GM23338 (cell line): ENCODE measurements at regions not wholly inside any gene's neighbourhood (a gene's known extent, or its start where the extent isn't known, plus 50 kb on each side); places are given as distances from the start of the nearest gene placed in this dataset.

Experiments
- ATAC-seq: fragments of 200-7000 bp; cut with Tn5 transposase; 3 replicates; pipeline ENCODE4 v1.9.1; 2020
- DNase-seq: peaks from one replicate; pipeline ENCODE4 v3.0.0-alpha.2; 2015; ENCODE audit warnings: low spot score
- H2AFZ ChIP-seq: fragments of 200-600 bp; sonication (generic); 2 replicates; pipeline ENCODE4 v1.8.0; 2016; ENCODE audit warnings: antibody characterized with exemption, mild to moderate bottlenecking, moderate library complexity
- H3F3A ChIP-seq: fragments of 200-600 bp; sonication (generic); replicated peaks from 2 replicates; pipeline ENCODE4 v1.8.0; 2017; ENCODE audit warnings: antibody characterized with exemption, mixed run types, low read depth
- H3K27ac ChIP-seq: fragments of 200-600 bp; sonication (generic); 2 replicates; pipeline ENCODE4 v1.6.1; 2016; ENCODE audit warnings: low read depth
- H3K27me3 ChIP-seq: fragments of 200-600 bp; sonication (generic); 2 replicates; pipeline ENCODE4 v1.8.0; 2016; ENCODE audit warnings: mild to moderate bottlenecking, mixed run types, moderate library complexity; ENCODE audit not compliant: insufficient read depth
- H3K36me3 ChIP-seq: fragments of 200-600 bp; sonication (generic); 2 replicates; pipeline ENCODE4 v1.8.0; 2016; ENCODE audit warnings: mild to moderate bottlenecking; ENCODE audit not compliant: insufficient read depth
- H3K4me1 ChIP-seq: fragments of 200-600 bp; sonication (generic); 2 replicates; pipeline ENCODE4 v1.8.0; 2016; ENCODE audit warnings: mild to moderate bottlenecking, moderate library complexity; ENCODE audit not compliant: insufficient read depth
- H3K4me2 ChIP-seq: fragments of 200-600 bp; sonication (generic); 2 replicates; pipeline ENCODE4 v1.7.1; 2017; ENCODE audit warnings: mixed run types
- H3K4me3 ChIP-seq: fragments of 200-600 bp; sonication (generic); 2 replicates; pipeline ENCODE4 v1.6.1; 2016; ENCODE audit warnings: mixed run types
- H3K79me2 ChIP-seq: fragments of 200-600 bp; sonication (generic); replicated peaks from 2 replicates; pipeline ENCODE4 v1.8.0; 2017; ENCODE audit warnings: mild to moderate bottlenecking; ENCODE audit not compliant: insufficient read depth
- H3K9me2 ChIP-seq: fragments of 200-600 bp; sonication (generic); 2 replicates; pipeline ENCODE4 v1.8.0; 2017; ENCODE audit not compliant: insufficient read depth
- H4K20me1 ChIP-seq: fragments of 200-600 bp; sonication (generic); replicated peaks from 2 replicates; pipeline ENCODE4 v1.8.0; 2017; ENCODE audit warnings: mild to moderate bottlenecking; ENCODE audit not compliant: insufficient read depth
- H3K27ac Mint-ChIP-seq: 2 replicates; pipeline ENCODE4 v1.8.0; 2020; ENCODE audit warnings: inconsistent platforms, mild to moderate bottlenecking, moderate library complexity, mixed read lengths
- H3K27me3 Mint-ChIP-seq: 3 replicates; pipeline ENCODE4 v1.8.0; 2022; ENCODE audit warnings: low read depth, mild to moderate bottlenecking, moderate library complexity, mixed read lengths, inconsistent platforms; ENCODE audit not compliant: insufficient read depth, poor library complexity
- H3K36me3 Mint-ChIP-seq: 3 replicates; pipeline ENCODE4 v1.8.0; 2021; ENCODE audit warnings: low read depth, mild to moderate bottlenecking, inconsistent platforms, moderate library complexity, mixed read lengths
- H3K4me1 Mint-ChIP-seq: 3 replicates; pipeline ENCODE4 v1.8.0; 2020; ENCODE audit warnings: mild to moderate bottlenecking, inconsistent platforms, mixed read lengths
- H3K4me3 Mint-ChIP-seq: 3 replicates; pipeline ENCODE4 v1.8.0; 2021; ENCODE audit warnings: moderate library complexity, mild to moderate bottlenecking, inconsistent platforms, mixed read lengths
- H3K9me3 Mint-ChIP-seq: 3 replicates; pipeline ENCODE4 v1.8.0; 2020; ENCODE audit warnings: moderate library complexity, mild to moderate bottlenecking, inconsistent platforms, mixed read lengths
- CTCF ChIP-seq, 2 experiments: fragments of 200-600 bp in 1 of 2; sonication (generic) in 1 of 2; conservative IDR thresholded peaks; 2 replicates each; pipeline versions ENCODE4 v1.5.1 to v1.6.1; 2016 to 2017; ENCODE audit warnings: antibody characterized with exemption in 2 of 2, low read depth in 2 of 2, mild to moderate bottlenecking in 2 of 2, moderate library complexity in 1 of 2
- ETS1 ChIP-seq: IDR thresholded peaks from 2 replicates; pipeline ENCODE4 v1.6.1; 2016; ENCODE audit warnings: antibody characterized with exemption
- EZH2phosphoT487 ChIP-seq: fragments of 200-600 bp; sonication (generic); IDR thresholded peaks from one replicate; pipeline ENCODE4 v1.8.1; 2018; ENCODE audit warnings: antibody characterized with exemption; ENCODE audit not compliant: unreplicated experiment
- JUNB ChIP-seq: IDR thresholded peaks from one replicate; pipeline ENCODE4 v1.6.1; 2016; ENCODE audit warnings: antibody characterized with exemption; ENCODE audit not compliant: unreplicated experiment
- NANOG ChIP-seq: IDR thresholded peaks from 2 replicates; pipeline ENCODE4 v1.6.1; 2016; ENCODE audit warnings: antibody characterized with exemption, borderline replicate concordance
- POLR2AphosphoS5 ChIP-seq: IDR thresholded peaks from 2 replicates; pipeline ENCODE4 v1.6.1; 2016; ENCODE audit warnings: antibody characterized with exemption, low read depth
- ZNF331 ChIP-seq: fragments of 250-450 bp; sonication (Bioruptor Pico); IDR thresholded peaks from 2 replicates; pipeline ENCODE4 v1.5.0; 2020; ENCODE audit warnings: low read depth, mild to moderate bottlenecking, moderate library complexity
- ZNF462 ChIP-seq: fragments of 250-450 bp; sonication (Bioruptor Pico); IDR thresholded peaks from 2 replicates; pipeline ENCODE4 v1.5.0; 2020; ENCODE audit warnings: mild to moderate bottlenecking, moderate library complexity

DNA sequence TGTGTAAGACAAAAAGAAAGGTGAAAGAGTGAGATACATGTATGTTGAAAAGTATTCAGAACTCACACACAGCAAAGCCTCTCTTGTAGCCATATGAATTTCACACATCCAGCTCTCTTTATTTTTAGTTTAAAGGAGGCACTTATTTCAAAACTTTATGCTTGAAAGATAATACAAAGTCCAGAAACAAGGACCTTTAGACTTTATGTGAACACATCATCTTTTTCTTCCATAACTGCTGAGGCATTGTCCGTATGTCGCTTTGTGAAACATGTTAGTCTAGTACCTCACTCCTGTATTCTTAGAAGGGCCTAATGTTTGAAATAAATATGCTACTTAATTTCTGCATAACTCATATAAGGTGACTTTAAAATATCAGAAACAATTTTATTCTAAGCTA is 763.4 kb downstream of the GBE1 start (continued):
- TF ChIP-seq ZNF462 (no peak), EZH2phosphoT487 (no peak), JUNB (no peak), ZNF331 (no peak), ETS1 (no peak), CTCF (conservative IDR thresholded peaks at IDR 0.05; ENCODE audit: low read depth in 2 of 2) (no peak)

DNA sequence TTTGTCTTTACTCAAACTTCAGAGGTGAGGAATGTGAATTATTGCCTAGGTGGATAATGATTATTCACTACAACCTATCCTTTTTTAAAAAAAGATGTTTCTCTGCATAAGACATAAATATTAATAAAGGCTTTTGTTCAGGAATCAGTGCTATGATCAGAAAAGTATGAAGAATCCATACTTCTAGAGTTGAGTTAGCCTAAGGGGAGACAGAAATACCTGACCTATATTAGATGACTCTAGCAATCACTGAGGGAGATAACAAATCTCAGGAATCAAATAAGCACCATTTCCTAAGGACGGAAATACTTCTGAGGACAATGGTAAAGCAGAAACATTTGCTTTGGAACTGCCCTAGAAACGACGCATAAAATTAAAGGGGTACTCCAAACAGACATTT is 763.8 kb downstream of the GBE1 start:
- Mint-ChIP-seq H3K27ac (no peak overlapping the region), H3K27me3 (peaks cover 1% of the 10 kb centered on the region), H3K36me3 (no peaks in the 10 kb centered on the region), H3K9me3 (no peaks in the 10 kb centered on the region), H3K4me1 (no peaks in the 10 kb centered on the region), H3K4me3 (no peak overlapping the region)
- no peak overlapping the region for H2AFZ ChIP-seq
- H3K4me2 ChIP-seq, result no peak overlapping the region
- no peaks in the 10 kb centered on the region for H3K79me2 ChIP-seq
- H3K4me3 ChIP-seq, result no peak overlapping the region
- no peaks in the 10 kb centered on the region for H3K4me1 ChIP-seq
- no peak for ATAC-seq
- H3K36me3 ChIP-seq, result no peaks in the 10 kb centered on the region
- DNase-seq, result no peak
- 0 out of 2 replicates have a peak, but pooled peaks cover 3% of the 10 kb centered on the region for H3K9me2 ChIP-seq
- H3K27me3 ChIP-seq, result no peaks in the 10 kb centered on the region
- H4K20me1 ChIP-seq, result no peaks in the 10 kb centered on the region
- no peak overlapping the region for H3K27ac ChIP-seq
- no peaks in the 10 kb centered on the region for H3F3A ChIP-seq
- TF ChIP-seq EZH2phosphoT487 (no peak), POLR2AphosphoS5 (no peak), ETS1 (no peak), NANOG (no peak), CTCF (conservative IDR thresholded peaks at IDR 0.05; ENCODE audit: low read depth in 2 of 2) (no peak), ZNF331 (no peak)
